ENCODE measurements at regions not wholly inside any gene's neighbourhood (a gene's known extent, or its start where the extent isn't known, plus 50 kb on each side); places are given as distances from the start of the nearest gene placed in this dataset.

- TF ChIP-seq CTCF (IDR thresholded peaks at IDR 0.05; ENCODE audit: low read depth, low read length): no peak
- TF ChIP-seq POLR2A (IDR thresholded peaks at IDR 0.05; ENCODE audit: extremely low read depth, insufficient read length): no peak
- TF ChIP-seq MAX (IDR thresholded peaks at IDR 0.05; ENCODE audit: low read depth, low read length): no peak
- TF ChIP-seq MYC (IDR thresholded peaks at IDR 0.05; ENCODE audit: low read depth, low read length): no peak
- no peak overlapping the region for H3K4me3 ChIP-seq (ENCODE audit: low read depth, low read length)
- no peak for DNase-seq (ENCODE audit: low read depth)
Measured at GRCh38 chr6:113626475-113626874, 230.7 kb upstream of the MARCKS start.

- no peak for DNase-seq (ENCODE audit: low read depth)
- H3K4me3 ChIP-seq (ENCODE audit: low read depth, low read length): no peak overlapping the region
- TF ChIP-seq POLR2A (IDR thresholded peaks at IDR 0.05; ENCODE audit: extremely low read depth, insufficient read length) (no peak), MYC (IDR thresholded peaks at IDR 0.05; ENCODE audit: low read depth, low read length) (no peak), CTCF (IDR thresholded peaks at IDR 0.05; ENCODE audit: low read depth, low read length) (no peak), MAX (IDR thresholded peaks at IDR 0.05; ENCODE audit: low read depth, low read length) (no peak)
Measured at GRCh38 chr6:113627480-113627879, 229.7 kb upstream of the MARCKS start.

GRCh38 chr6:113629256-113629655, 227.9 kb upstream of the MARCKS start:
- no peak for TF ChIP-seq CTCF (IDR thresholded peaks at IDR 0.05; ENCODE audit: low read depth, low read length)
- no peak for TF ChIP-seq MYC (IDR thresholded peaks at IDR 0.05; ENCODE audit: low read depth, low read length)
- no peak for TF ChIP-seq MAX (IDR thresholded peaks at IDR 0.05; ENCODE audit: low read depth, low read length)
- TF ChIP-seq POLR2A (IDR thresholded peaks at IDR 0.05; ENCODE audit: extremely low read depth, insufficient read length): no peak
- no peak overlapping the region for H3K4me3 ChIP-seq (ENCODE audit: low read depth, low read length)
- no peak for DNase-seq (ENCODE audit: low read depth)

- no peak for DNase-seq (ENCODE audit: low read depth)
- no peak for TF ChIP-seq MAX (IDR thresholded peaks at IDR 0.05; ENCODE audit: low read depth, low read length)
- no peak for TF ChIP-seq MYC (IDR thresholded peaks at IDR 0.05; ENCODE audit: low read depth, low read length)
- TF ChIP-seq POLR2A (IDR thresholded peaks at IDR 0.05; ENCODE audit: extremely low read depth, insufficient read length): no peak
- TF ChIP-seq CTCF (IDR thresholded peaks at IDR 0.05; ENCODE audit: low read depth, low read length): no peak
- no peak overlapping the region for H3K4me3 ChIP-seq (ENCODE audit: low read depth, low read length)
Measured at GRCh38 chr6:113629975-113630737, 227.0 kb upstream of the MARCKS start.

GRCh38 chr6:113630738-113631535, 226.2 kb upstream of the MARCKS start:
- H3K4me3 ChIP-seq (ENCODE audit: low read depth, low read length): no peak overlapping the region
- no peak for TF ChIP-seq MYC (IDR thresholded peaks at IDR 0.05; ENCODE audit: low read depth, low read length)
- no peak for TF ChIP-seq POLR2A (IDR thresholded peaks at IDR 0.05; ENCODE audit: extremely low read depth, insufficient read length)
- TF ChIP-seq CTCF (IDR thresholded peaks at IDR 0.05; ENCODE audit: low read depth, low read length): no peak
- no peak for TF ChIP-seq MAX (IDR thresholded peaks at IDR 0.05; ENCODE audit: low read depth, low read length)
- no peak for DNase-seq (ENCODE audit: low read depth)

Data from NB4 (cell line).